H1 (cell line): ENCODE measurements at regions not wholly inside any gene's neighbourhood (a gene's known extent, or its start where the extent isn't known, plus 50 kb on each side); places are given as distances from the start of the nearest gene placed in this dataset.

Experiments used
- CTCF ChIA-PET: fragments of 300-600 bp; sonication (Branson Sonifier 250); formaldehyde crosslinking; loops from one replicate; lab custom pipeline; 2021; ENCODE audit not compliant: partially characterized antibody; lab: Charles Lee
- POLR2A ChIA-PET: fragments of 300-600 bp; sonication (Branson Sonifier 250); formaldehyde crosslinking; loops from one replicate; lab custom pipeline; 2021; ENCODE audit warnings: inconsistent platforms; ENCODE audit not compliant: partially characterized antibody; lab: Charles Lee
- DNase-seq, 2 experiments: peaks; one replicate each; pipeline versions ENCODE4 v3.0.0 to v3.0.0-alpha.2; 2010 to 2022; ENCODE audit warnings: low spot score in 2 of 2, low read depth in 1 of 2, mixed read lengths in 1 of 2
- FAIRE-seq: peaks from 2 replicates; lab custom pipeline; 2011; peaks lifted over from hg19 to GRCh38; lab: Jason Lieb, UNC
- H2AFZ ChIP-seq: 2 replicates; pipeline ENCODE4 v1.8.1; 2012; ENCODE audit warnings: low read length, inconsistent platforms
- H2AK5ac ChIP-seq: 2 replicates; pipeline ENCODE4 v1.6.1; 2013; ENCODE audit warnings: low read depth, low read length
- H2BK120ac ChIP-seq: replicated peaks from 2 replicates; pipeline ENCODE3; 2013; ENCODE audit warnings: low read depth, low read length, inconsistent platforms
- H2BK12ac ChIP-seq: 2 replicates; pipeline ENCODE4 v1.6.1; 2013; ENCODE audit warnings: low read depth, low read length
- H2BK15ac ChIP-seq: 2 replicates; pipeline ENCODE4 v1.6.1; 2013; ENCODE audit warnings: low read length
- H2BK20ac ChIP-seq: 2 replicates; pipeline ENCODE4 v1.6.1; 2013; ENCODE audit warnings: low read length
- H2BK5ac ChIP-seq: 2 replicates; pipeline ENCODE4 v1.6.1; 2013; ENCODE audit warnings: low read depth, low read length
- H3K14ac ChIP-seq: 2 replicates; pipeline ENCODE4 v1.6.1; 2013; ENCODE audit warnings: inconsistent platforms; ENCODE audit not compliant: insufficient read length
- H3K18ac ChIP-seq: 2 replicates; pipeline ENCODE4 v1.6.1; 2013; ENCODE audit warnings: low read length; ENCODE audit errors: extremely low read depth
- H3K23ac ChIP-seq: 2 replicates; pipeline ENCODE4 v1.6.1; 2013; ENCODE audit warnings: inconsistent platforms; ENCODE audit not compliant: insufficient read length
- H3K23me2 ChIP-seq: 2 replicates; pipeline ENCODE4 v1.6.1; 2013; ENCODE audit warnings: low read depth, low read length
- H3K27ac ChIP-seq: 2 replicates; pipeline ENCODE4 v1.6.1; 2011; ENCODE audit warnings: low read depth, low read length, inconsistent platforms
- H3K27me3 ChIP-seq, 4 experiments: replicated peaks in 1 of 4; 1 replicate in 1 of 4; 2 replicates in 3 of 4; pipeline versions ENCODE4 v1.6.1 to v1.8.1; 2011 to 2013; ENCODE audit warnings: low read length in 3 of 4, mild to moderate bottlenecking in 3 of 4, inconsistent platforms in 2 of 4, mixed read lengths in 2 of 4, moderate library complexity in 1 of 4; ENCODE audit not compliant: control insufficient read depth in 3 of 4, insufficient read depth in 3 of 4; ENCODE audit errors: extremely low read depth in 1 of 4
- H3K36me3 ChIP-seq, 4 experiments: 2 replicates each; pipeline versions ENCODE4 v1.6.1 to v1.8.1; 2011 to 2013; ENCODE audit warnings: mild to moderate bottlenecking in 4 of 4, low read length in 3 of 4, moderate library complexity in 2 of 4, control low read depth in 1 of 4, inconsistent platforms in 1 of 4; ENCODE audit not compliant: insufficient read depth in 4 of 4, control insufficient read depth in 2 of 4
- H3K4ac ChIP-seq: replicated peaks from 2 replicates; pipeline ENCODE3; 2013; ENCODE audit warnings: low read length, low read depth, mixed read lengths, inconsistent platforms; ENCODE audit not compliant: insufficient read length
- H3K4me1 ChIP-seq, 4 experiments: replicated peaks in 1 of 4; 1 replicate in 1 of 4; 2 replicates in 3 of 4; pipeline versions ENCODE4 v1.6.1 to v1.8.1; 2011 to 2013; ENCODE audit warnings: low read length in 3 of 4, inconsistent platforms in 2 of 4, mixed read lengths in 1 of 4; ENCODE audit not compliant: insufficient read depth in 4 of 4, control insufficient read depth in 3 of 4
- H3K4me2 ChIP-seq, 2 experiments: 2 replicates each; pipeline versions ENCODE4 v1.6.1 to v1.8.1; 2011 to 2013; ENCODE audit warnings: low read depth in 2 of 2, low read length in 2 of 2, control low read depth in 1 of 2, inconsistent platforms in 1 of 2, mild to moderate bottlenecking in 1 of 2; ENCODE audit not compliant: insufficient read depth in 1 of 2
- H3K4me3 ChIP-seq, 4 experiments: fragments of 200-600, 300-600 bp in 1 of 4; sonication (generic), shearing (Covaris generic), sonication (Bioruptor Twin) in 1 of 4; 2 replicates each; pipeline versions ENCODE4 v1.5.1 to v1.8.1; 2011 to 2016; ENCODE audit warnings: low read length in 4 of 4, low read depth in 3 of 4, control low read depth in 2 of 4, inconsistent platforms in 2 of 4, mild to moderate bottlenecking in 2 of 4, mixed read lengths in 1 of 4, moderate library complexity in 1 of 4; ENCODE audit not compliant: insufficient read depth in 2 of 4; ENCODE audit errors: extremely low read depth in 1 of 4
- H3K56ac ChIP-seq: replicated peaks from 2 replicates; pipeline ENCODE3; 2013; ENCODE audit warnings: low read depth, mild to moderate bottlenecking, mixed read lengths, low read length, inconsistent platforms; ENCODE audit not compliant: insufficient read length
- H3K79me1 ChIP-seq: 2 replicates; pipeline ENCODE4 v1.6.1; 2013; ENCODE audit warnings: low read depth, low read length, control low read depth
- H3K79me2 ChIP-seq, 2 experiments: 2 replicates each; pipeline versions ENCODE4 v1.6.1 to v1.8.1; 2012 to 2013; ENCODE audit warnings: low read length in 2 of 2, mild to moderate bottlenecking in 2 of 2, inconsistent platforms in 1 of 2; ENCODE audit not compliant: insufficient read depth in 2 of 2, control insufficient read depth in 1 of 2
- H3K9ac ChIP-seq, 4 experiments: replicated peaks in 1 of 4; 1 replicate in 1 of 4; 2 replicates in 3 of 4; pipeline versions ENCODE4 v1.6.1 to v1.8.1; 2011 to 2013; ENCODE audit warnings: low read depth in 3 of 4, low read length in 3 of 4, control low read depth in 2 of 4, mild to moderate bottlenecking in 2 of 4, moderate library complexity in 2 of 4, inconsistent platforms in 1 of 4; ENCODE audit errors: extremely low read depth in 1 of 4
- H3K9me3 ChIP-seq, 2 experiments: 2 replicates each; pipeline versions ENCODE4 v1.6.1 to v1.8.1; 2012 to 2013; ENCODE audit warnings: mild to moderate bottlenecking in 2 of 2, moderate library complexity in 2 of 2, control low read depth in 1 of 2, inconsistent platforms in 1 of 2, low read depth in 1 of 2, low read length in 1 of 2, mixed read lengths in 1 of 2; ENCODE audit not compliant: insufficient read depth in 2 of 2
- H4K20me1 ChIP-seq, 2 experiments: replicated peaks in 1 of 2; 2 replicates each; pipeline versions ENCODE3 to v1.8.1; 2011 to 2013; ENCODE audit warnings: inconsistent platforms in 2 of 2, low read length in 2 of 2, mild to moderate bottlenecking in 1 of 2; ENCODE audit not compliant: insufficient read depth in 2 of 2, control insufficient read depth in 1 of 2
- H4K5ac ChIP-seq: 2 replicates; pipeline ENCODE4 v1.6.1; 2013; ENCODE audit warnings: low read length, low read depth, mixed read lengths, inconsistent platforms; ENCODE audit not compliant: insufficient read length
- H4K8ac ChIP-seq: 2 replicates; pipeline ENCODE4 v1.8.0; 2013; ENCODE audit warnings: mild to moderate bottlenecking, moderate library complexity, low read length, inconsistent platforms; ENCODE audit not compliant: insufficient read depth; ENCODE audit errors: extremely low read depth
- H4K91ac ChIP-seq: replicated peaks from 2 replicates; pipeline ENCODE3; 2013; ENCODE audit warnings: low read length, mixed read lengths, inconsistent platforms; ENCODE audit not compliant: insufficient read length
- BACH1 ChIP-seq: IDR thresholded peaks from 2 replicates; pipeline ENCODE4 v1.6.1; 2012; ENCODE audit warnings: low read length, improper control_type of control experiment
- CREB1 ChIP-seq: IDR thresholded peaks from 2 replicates; pipeline ENCODE4 v1.6.1; 2012; ENCODE audit warnings: inconsistent platforms
- E2F6 ChIP-seq: IDR thresholded peaks from 2 replicates; pipeline ENCODE4 v1.6.1; 2012; ENCODE audit warnings: inconsistent platforms
- GABPA ChIP-seq: IDR thresholded peaks from 2 replicates; pipeline ENCODE4 v1.6.1; 2011; ENCODE audit warnings: mild to moderate bottlenecking, low read length, moderate library complexity, borderline replicate concordance; ENCODE audit not compliant: insufficient read depth
- RFX5 ChIP-seq: IDR thresholded peaks from 2 replicates; pipeline ENCODE4 v1.6.1; 2011; ENCODE audit warnings: low read depth, low read length, improper control_type of control experiment, borderline replicate concordance
- RNF2 ChIP-seq: fragments of 200-900, 300-1000 bp; sonication (generic); IDR thresholded peaks from 2 replicates; pipeline ENCODE4 v1.7.1; 2016; ENCODE audit warnings: borderline replicate concordance, low read depth, mild to moderate bottlenecking, antibody characterized with exemption, low read length; ENCODE audit not compliant: poor library complexity, severe bottlenecking; ENCODE audit errors: missing control alignments
- SP2 ChIP-seq: IDR thresholded peaks from 2 replicates; pipeline ENCODE4 v1.6.1; 2012; ENCODE audit warnings: mild to moderate bottlenecking, low read length, inconsistent platforms
- TCF12 ChIP-seq: IDR thresholded peaks from 2 replicates; pipeline ENCODE4 v1.6.1; 2011; ENCODE audit warnings: low read depth, mild to moderate bottlenecking, low read length
- WGBS, 2 experiments: shearing (Covaris generic) in 1 of 2; methylation state at CpG; one replicate each; pipeline versions ENCODE4 v1.1.6 to v1.1.7; 2013 to 2015; ENCODE audit warnings: low lambda C conversion rate in 2 of 2, mixed read lengths in 2 of 2, inconsistent platforms in 1 of 2, low coverage in 1 of 2, missing lambda C conversion rate in 1 of 2; ENCODE audit not compliant: insufficient replicate concordance in 2 of 2, insufficient coverage in 1 of 2, insufficient read length in 1 of 2; ENCODE audit errors: extremely low coverage in 1 of 2, missing lambda C conversion rate in 1 of 2; 5-methylcytosine and 5-hydroxymethylcytosine counted together

- Histone ChIP-seq H3K27ac (no peak overlapping the region), H2BK15ac (no peak overlapping the region), H3K4me3 (no peak overlapping the region), H2BK20ac (no peak overlapping the region), H2BK12ac (no peak overlapping the region), H3K79me2 (no peaks in the 10 kb centered on the region), H3K9ac (no peak overlapping the region), H3K79me1 (no peaks in the 10 kb centered on the region), H3K14ac (no peak overlapping the region), H4K5ac (no peak overlapping the region), H3K4me2 (no peak overlapping the region), H3K27me3 (no peaks in the 10 kb centered on the region), H3K4me1 (no peaks in the 10 kb centered on the region), H2BK120ac (no peak overlapping the region), H2AK5ac (no peak overlapping the region), H3K56ac (no peak overlapping the region), H3K9me3 (no peaks in the 10 kb centered on the region), H3K36me3 (no peaks in the 10 kb centered on the region), H4K20me1 (no peaks in the 10 kb centered on the region), H3K18ac (no peak overlapping the region), H3K4ac (no peak overlapping the region), H4K91ac (no peak overlapping the region), H4K8ac (no peak overlapping the region), H3K23ac (no peak overlapping the region), H2AFZ (no peak overlapping the region), H2BK5ac (no peak overlapping the region), H3K23me2 (no peaks in the 10 kb centered on the region)
- TF ChIP-seq TCF12 (no peak), CREB1 (no peak), GABPA (no peak), E2F6 (no peak), SP2 (no peak), RFX5 (no peak), RNF2 (no peak), BACH1 (no peak)
- DNase-seq (no peak), FAIRE-seq (no peak)
- WGBS, 2 experiments, result 85% methylated on average over 3 of the region's 3 CpGs; no CpG with 5 or more reads in 1 of the 2 experiments
- POLR2A ChIA-PET, result no interaction called here
- CTCF ChIA-PET, result interaction anchor here (1.0 kb wide), 1 partner anchor 155 kb away, joined by 3 read pairs; no protein-coding TSS in a partner anchor
Observed at GRCh38 chr6:49255335-49255734, 207.7 kb downstream of the MMUT start.
